ENCODE measurements at regions not wholly inside any gene's neighbourhood (a gene's known extent, or its start where the extent isn't known, plus 50 kb on each side); places are given as distances from the start of the nearest gene placed in this dataset.

DNA sequence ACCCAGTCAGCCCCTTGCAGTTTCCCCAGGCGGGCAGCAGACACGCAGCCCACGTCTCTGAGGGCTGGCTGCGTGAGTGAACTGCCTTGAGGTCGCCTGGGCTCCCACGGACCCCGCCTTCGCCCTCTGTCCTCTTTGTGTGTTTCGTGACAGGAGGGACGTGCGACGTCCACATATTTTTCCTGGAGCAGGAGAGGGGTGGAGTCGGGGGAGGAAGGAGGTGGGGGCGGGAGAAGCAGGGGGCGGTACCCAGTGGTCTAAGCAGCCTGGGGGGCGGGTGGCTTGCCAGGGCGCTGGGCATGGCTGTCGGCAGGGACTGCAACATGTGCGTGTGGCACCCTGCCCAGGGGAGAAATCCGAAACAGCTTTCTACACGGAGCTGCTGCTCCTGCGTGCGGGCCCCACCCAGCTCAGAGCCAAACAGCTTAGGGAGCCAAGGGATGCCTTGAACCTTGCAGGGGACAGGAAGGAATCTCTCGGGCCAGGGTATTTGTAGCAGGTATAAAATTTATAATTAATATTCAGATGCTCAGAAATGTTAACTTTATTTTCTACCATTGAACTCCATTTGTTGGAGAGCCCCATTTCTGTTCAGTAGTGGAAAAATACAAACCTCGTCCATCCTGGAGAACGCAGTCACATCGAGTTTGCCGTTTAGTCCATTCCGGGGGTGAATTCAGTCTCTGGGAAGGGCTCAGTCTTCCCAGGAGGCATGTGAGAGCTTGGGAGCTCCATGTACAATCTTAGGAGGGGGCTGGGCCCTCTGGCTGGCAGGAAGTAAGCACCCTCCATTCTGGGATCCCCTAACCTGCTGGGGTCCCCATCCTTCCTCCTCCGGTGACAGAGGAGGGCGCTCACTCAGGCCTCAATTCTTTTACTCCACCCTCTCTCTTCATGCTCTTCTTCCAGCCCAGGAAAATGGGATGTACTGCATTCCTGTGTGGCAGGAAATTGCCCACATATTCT is 79.1 kb upstream of the MEF2A start:
- Mint-ChIP-seq H3K27me3 (ENCODE audit: insufficient read depth, unreplicated experiment) (peaks cover 6% of the 10 kb centered on the region), H3K36me3 (ENCODE audit: insufficient read depth, unreplicated experiment) (no peaks in the 10 kb centered on the region), H3K27ac (ENCODE audit: unreplicated experiment) (no peak overlapping the region), H3K4me1 (ENCODE audit: low read depth, unreplicated experiment) (peaks cover 14% of the 10 kb centered on the region), H3K4me3 (ENCODE audit: unreplicated experiment) (peak overlapping the region; percentile 67), H3K9me3 (ENCODE audit: unreplicated experiment) (no peaks in the 10 kb centered on the region)
- peak; percentile 17 to 47 for DNase-seq
- POLR2A ChIA-PET, result no interaction called here
- intact Hi-C loops (cut with micrococcal nuclease; ENCODE audit: unreplicated experiment), result no loop called here
- Histone ChIP-seq H3K9me3 (no peaks in the 10 kb centered on the region), H3K27me3 (replicated peaks; ENCODE audit: control insufficient read depth, insufficient read depth, low read length) (no peaks in the 10 kb centered on the region), H3K4me3 (ENCODE audit: low read depth, low read length) (peak overlapping the region; percentile 37), H3K36me3 (ENCODE audit: control insufficient read depth, insufficient read depth, low read length) (no peaks in the 10 kb centered on the region), H3K4me1 (no peaks in the 10 kb centered on the region)
- TF ChIP-seq CTCF (IDR thresholded peaks at IDR 0.05; ENCODE audit: insufficient read depth in 1 of 2, low read depth in 1 of 2, low read length in 1 of 2, severe bottlenecking in 1 of 2, unreplicated experiment in 1 of 2), result no peak
- CTCF ChIA-PET, result no interaction called here
- no TSS peak for BruUV-seq (replicated peaks)

- POLR2A ChIA-PET, result no interaction called here
- Mint-ChIP-seq H3K4me1 (ENCODE audit: low read depth, unreplicated experiment) (peaks cover 14% of the 10 kb centered on the region), H3K27ac (ENCODE audit: unreplicated experiment) (no peak overlapping the region), H3K36me3 (ENCODE audit: insufficient read depth, unreplicated experiment) (no peaks in the 10 kb centered on the region), H3K27me3 (ENCODE audit: insufficient read depth, unreplicated experiment) (peaks cover 6% of the 10 kb centered on the region), H3K4me3 (ENCODE audit: unreplicated experiment) (peak overlapping the region; percentile 67), H3K9me3 (ENCODE audit: unreplicated experiment) (no peaks in the 10 kb centered on the region)
- CTCF ChIA-PET, result no interaction called here
- H3K9me3 ChIP-seq, result no peaks in the 10 kb centered on the region
- H3K4me3 ChIP-seq (ENCODE audit: low read depth, low read length), result no peak overlapping the region
- BruUV-seq (replicated peaks), result no TSS peak
- DNase-seq, result no peak
- H3K4me1 ChIP-seq, result no peaks in the 10 kb centered on the region
- TF ChIP-seq CTCF (IDR thresholded peaks at IDR 0.05; ENCODE audit: insufficient read depth in 1 of 2, low read depth in 1 of 2, low read length in 1 of 2, severe bottlenecking in 1 of 2, unreplicated experiment in 1 of 2), result no peak
- no peaks in the 10 kb centered on the region for H3K27me3 ChIP-seq (replicated peaks; ENCODE audit: control insufficient read depth, insufficient read depth, low read length)
- H3K36me3 ChIP-seq (ENCODE audit: control insufficient read depth, insufficient read depth, low read length), result no peaks in the 10 kb centered on the region
- intact Hi-C loops (cut with micrococcal nuclease; ENCODE audit: unreplicated experiment), result no loop called here
Observed at GRCh38 chr15:99487337-99487730, 78.5 kb upstream of the MEF2A start.

GRCh38 chr15:99492275-99492674 is 73.5 kb upstream of the MEF2A start:
- Histone ChIP-seq H3K4me3 (ENCODE audit: low read depth, low read length) (no peak overlapping the region), H3K9me3 (no peaks in the 10 kb centered on the region), H3K4me1 (no peaks in the 10 kb centered on the region), H3K36me3 (ENCODE audit: control insufficient read depth, insufficient read depth, low read length) (no peaks in the 10 kb centered on the region), H3K27me3 (replicated peaks; ENCODE audit: control insufficient read depth, insufficient read depth, low read length) (no peaks in the 10 kb centered on the region)
- CTCF ChIA-PET, result no interaction called here
- Mint-ChIP-seq H3K4me1 (ENCODE audit: low read depth, unreplicated experiment) (peaks cover 2% of the 10 kb centered on the region), H3K36me3 (ENCODE audit: insufficient read depth, unreplicated experiment) (no peaks in the 10 kb centered on the region), H3K27ac (ENCODE audit: unreplicated experiment) (no peak overlapping the region), H3K9me3 (ENCODE audit: unreplicated experiment) (no peaks in the 10 kb centered on the region), H3K4me3 (ENCODE audit: unreplicated experiment) (no peak overlapping the region), H3K27me3 (ENCODE audit: insufficient read depth, unreplicated experiment) (peaks cover 6% of the 10 kb centered on the region)
- no peak for DNase-seq
- POLR2A ChIA-PET, result interaction anchor here (0.6 kb wide), 1 partner anchor 25 kb away, joined by 3 read pairs; no protein-coding TSS in a partner anchor
- no peak for TF ChIP-seq CTCF (IDR thresholded peaks at IDR 0.05; ENCODE audit: insufficient read depth in 1 of 2, low read depth in 1 of 2, low read length in 1 of 2, severe bottlenecking in 1 of 2, unreplicated experiment in 1 of 2)
- no TSS peak for BruUV-seq (replicated peaks)
- intact Hi-C loops (cut with micrococcal nuclease; ENCODE audit: unreplicated experiment), result no loop called here

Data from Caco-2 (cell line).